HG03342 (cell line): ENCODE measurements at regions not wholly inside any gene's neighbourhood (a gene's known extent, or its start where the extent isn't known, plus 50 kb on each side); places are given as distances from the start of the nearest gene placed in this dataset.

Experiments used
- ATAC-seq: cut with Tn5 transposase; IDR thresholded peaks from one replicate; pipeline ENCODE4 v1.9.1; 2021; ENCODE audit warnings: mild to moderate bottlenecking, moderate library complexity; ENCODE audit not compliant: unreplicated experiment

GRCh38 chr16:51636920-51637769 lies 486.1 kb upstream of the SALL1 start:
- ATAC-seq: no peak

- no peak for ATAC-seq
Measured at GRCh38 chr16:51635181-51635580, 484.1 kb upstream of the SALL1 start.

- no peak for ATAC-seq
Measured at GRCh38 chr16:51630076-51630475, 479.0 kb upstream of the SALL1 start.

GRCh38 chr16:51629576-51629975 lies 478.5 kb upstream of the SALL1 start:
- no peak for ATAC-seq

- no peak for ATAC-seq
Measured at GRCh38 chr16:51624080-51624775, 473.2 kb upstream of the SALL1 start.

- ATAC-seq: no peak
Measured at GRCh38 chr16:51621610-51622009, 470.5 kb upstream of the SALL1 start.

- no peak for ATAC-seq
Measured at GRCh38 chr16:51615141-51615540, 464.1 kb upstream of the SALL1 start.

- no peak for ATAC-seq
Measured at GRCh38 chr16:51607201-51607651, 456.2 kb upstream of the SALL1 start.

GRCh38 chr16:51596247-51596646 lies 445.2 kb upstream of the SALL1 start:
- no peak for ATAC-seq

- no peak for ATAC-seq
Measured at GRCh38 chr16:51592535-51593300, 441.6 kb upstream of the SALL1 start.

GRCh38 chr16:51592001-51592501 lies 441.0 kb upstream of the SALL1 start:
- ATAC-seq: no peak

GRCh38 chr16:51591480-51591879 lies 440.4 kb upstream of the SALL1 start:
- ATAC-seq: no peak

GRCh38 chr16:51579652-51580360 lies 428.7 kb upstream of the SALL1 start:
- no peak for ATAC-seq

GRCh38 chr16:51577621-51578303 lies 426.7 kb upstream of the SALL1 start:
- ATAC-seq: no peak

GRCh38 chr16:51576498-51577195 lies 425.6 kb upstream of the SALL1 start:
- no peak for ATAC-seq

- no peak for ATAC-seq
Measured at GRCh38 chr16:51573191-51573590, 422.1 kb upstream of the SALL1 start.

GRCh38 chr16:51569203-51569931 lies 418.3 kb upstream of the SALL1 start:
- ATAC-seq: no peak

- ATAC-seq: no peak
Measured at GRCh38 chr16:51567911-51568310, 416.8 kb upstream of the SALL1 start.

GRCh38 chr16:51565184-51565583 lies 414.1 kb upstream of the SALL1 start:
- peak; percentile 67 for ATAC-seq
